ENCODE measurements at regions not wholly inside any gene's neighbourhood (a gene's known extent, or its start where the extent isn't known, plus 50 kb on each side); places are given as distances from the start of the nearest gene placed in this dataset.
A peak's percentile ranks its signal among the peaks of the same experiment; 100 is the strongest.

- no peak overlapping the region for H2AFZ ChIP-seq (ENCODE audit: low read depth, low read length, poor library complexity, severe bottlenecking)
- no peaks in the 10 kb centered on the region for H4K20me1 ChIP-seq (ENCODE audit: insufficient read depth)
- DNase-seq (ENCODE audit: low read depth, low spot score), result peak; percentile 68
- intact Hi-C loops (cut with micrococcal nuclease), result loop anchor here (5.0 kb wide), 1 partner anchor 156 kb away; no protein-coding TSS in a partner anchor
- H3K36me3 ChIP-seq (ENCODE audit: control insufficient read depth in 1 of 2, insufficient read depth in 2 of 2, low read length in 2 of 2), result no peaks in the 10 kb centered on the region
- ChIA-PET CTCF (no interaction called here), RAD21 (ENCODE audit: low non-redundant PET in 1 of 2, low total read pairs in 2 of 2, uncharacterized antibody in 2 of 2, unreplicated experiment in 2 of 2) (interaction anchor here in 1 of 2 experiments (0.7 kb wide), 1 partner anchor 39 kb away, joined by 3 read pairs; no protein-coding TSS in a partner anchor), POLR2A (interaction anchor here (2.1 kb wide), 1 partner anchor 153 kb away, joined by 4 read pairs; the partner anchor contains the start of gene IER5L)
- H3K27me3 ChIP-seq (ENCODE audit: insufficient read depth, low read length), result no peaks in the 10 kb centered on the region
- no peaks in the 10 kb centered on the region for H3K9me2 ChIP-seq (ENCODE audit: insufficient read depth)
- no peak overlapping the region for H3K4me3 ChIP-seq (replicated peaks in 1 of 2; ENCODE audit: low read depth in 1 of 2, low read length in 2 of 2)
- no peak for ATAC-seq
- no peak for TF ChIP-seq REST (IDR thresholded peaks at IDR 0.05; ENCODE audit: low read depth)
- no peak for TF ChIP-seq EZH2 (IDR thresholded peaks at IDR 0.05)
- peak; percentile 88 for TF ChIP-seq YY1 (IDR thresholded peaks at IDR 0.05; ENCODE audit: extremely low read depth, insufficient replicate concordance, low read depth, low read length)
- no peak for TF ChIP-seq SP1 (IDR thresholded peaks at IDR 0.05; ENCODE audit: low read depth)
- no peak overlapping the region for H3K4me2 ChIP-seq (ENCODE audit: low read length)
- no TSS peak for BruUV-seq (replicated peaks)
- peaks cover 0 to 18% of the 10 kb centered on the region in 2 experiments; a peak in 1 of 4 replicates for H3K9me3 ChIP-seq (ENCODE audit: control insufficient read depth in 1 of 2, insufficient read depth in 1 of 2, low read depth in 1 of 2, low read length in 2 of 2)
- H3K4me1 ChIP-seq (ENCODE audit: control insufficient read depth in 1 of 2, insufficient read depth in 2 of 2, low read length in 2 of 2), result peaks cover 34 to 48% of the 10 kb centered on the region in 2 experiments
- no peak overlapping the region for H3K9ac ChIP-seq (ENCODE audit: low read length)
- no peak overlapping the region for H3K27ac ChIP-seq (ENCODE audit: low read depth, low read length)
- H3K79me2 ChIP-seq (ENCODE audit: insufficient read depth, low read length), result no peaks in the 10 kb centered on the region
These were observed 152.8 kb upstream of the IER5L start for GRCh38 chr9:129330711-129331492.
